DND-41 (cell line): ENCODE measurements at regions not wholly inside any gene's neighbourhood (a gene's known extent, or its start where the extent isn't known, plus 50 kb on each side); places are given as distances from the start of the nearest gene placed in this dataset.

Source experiments
- ATAC-seq: fragments of 200-7000 bp; cut with Tn5 transposase; 3 replicates; pipeline ENCODE4 v1.9.1; 2021; ENCODE audit warnings: low read depth; ENCODE audit not compliant: insufficient read depth
- DNase-seq: peaks from one replicate; pipeline ENCODE4 v3.0.0-alpha.2; 2020
- H2AFZ ChIP-seq: 2 replicates; pipeline ENCODE4 v1.6.0; 2012; ENCODE audit warnings: low read depth, low read length
- H3K27ac ChIP-seq: 2 replicates; pipeline ENCODE4 v1.5.1; 2012; ENCODE audit warnings: low read length, inconsistent platforms
- H3K27me3 ChIP-seq: fragments of 200-600 bp; sonication (generic); 2 replicates; pipeline ENCODE4 v1.6.0; 2012; ENCODE audit warnings: low read length, mild to moderate bottlenecking, inconsistent platforms; ENCODE audit not compliant: insufficient read depth, poor library complexity
- H3K36me3 ChIP-seq: 2 replicates; pipeline ENCODE4 v1.5.1; 2012; ENCODE audit warnings: low read length, inconsistent platforms; ENCODE audit not compliant: insufficient read depth
- H3K4me1 ChIP-seq: 2 replicates; pipeline ENCODE4 v1.5.1; 2012; ENCODE audit warnings: mild to moderate bottlenecking, low read length; ENCODE audit not compliant: insufficient read depth
- H3K4me2 ChIP-seq: 2 replicates; pipeline ENCODE4 v1.6.0; 2012; ENCODE audit warnings: mild to moderate bottlenecking, moderate library complexity, low read length, inconsistent platforms; ENCODE audit not compliant: insufficient read depth
- H3K4me3 ChIP-seq, 2 experiments: fragments of 200-600 bp in 1 of 2; shearing (Covaris generic) in 1 of 2; 2 replicates each; pipeline ENCODE4 v1.5.1; 2012 to 2016; ENCODE audit warnings: inconsistent platforms in 2 of 2, low read length in 2 of 2, mild to moderate bottlenecking in 2 of 2, low read depth in 1 of 2, moderate library complexity in 1 of 2
- H3K79me2 ChIP-seq: 2 replicates; pipeline ENCODE4 v1.6.0; 2012; ENCODE audit warnings: low read length, inconsistent platforms; ENCODE audit not compliant: insufficient read depth
- H3K9ac ChIP-seq: 2 replicates; pipeline ENCODE4 v1.6.0; 2012; ENCODE audit warnings: low read depth, mild to moderate bottlenecking, inconsistent platforms, low read length, moderate library complexity
- H3K9me3 ChIP-seq: 2 replicates; pipeline ENCODE4 v1.5.1; 2012; ENCODE audit warnings: low read length, moderate library complexity, mild to moderate bottlenecking, inconsistent platforms; ENCODE audit not compliant: insufficient read depth, severe bottlenecking
- H4K20me1 ChIP-seq: 2 replicates; pipeline ENCODE4 v1.6.0; 2012; ENCODE audit warnings: low read length; ENCODE audit not compliant: insufficient read depth
- CTCF ChIP-seq: IDR thresholded peaks from 2 replicates; pipeline ENCODE4 v1.5.1; 2012; ENCODE audit warnings: borderline replicate concordance, low read length, moderate library complexity, mild to moderate bottlenecking; ENCODE audit not compliant: poor library complexity, severe bottlenecking; ENCODE audit errors: extremely low read depth
- EZH2 ChIP-seq: IDR thresholded peaks from 3 replicates; pipeline ENCODE4 v1.6.1; 2012; ENCODE audit warnings: borderline replicate concordance, low read depth, mild to moderate bottlenecking, moderate library complexity, low read length, inconsistent platforms; ENCODE audit not compliant: severe bottlenecking

DNA sequence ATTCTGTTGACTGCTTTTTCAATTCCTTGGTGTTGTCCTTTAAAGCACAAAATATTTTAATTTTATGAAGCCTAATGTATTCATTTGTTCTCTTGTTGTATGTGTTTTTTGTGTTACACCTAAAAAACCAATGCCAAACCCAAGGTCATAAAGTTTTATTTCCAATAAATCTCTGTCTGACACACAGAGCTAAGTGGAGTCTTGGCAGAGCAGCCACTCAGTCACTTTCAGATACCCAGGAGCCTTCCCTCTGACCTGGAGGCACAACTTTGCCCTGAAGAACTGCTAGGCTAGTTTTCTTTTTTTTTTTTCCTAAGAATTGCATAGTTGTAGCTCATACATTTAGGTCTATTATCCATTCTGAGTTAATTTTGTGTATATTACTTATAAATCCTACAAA is 71.2 kb upstream of the BCL9 start:
- TF ChIP-seq CTCF (no peak), EZH2 (no peak)
- ATAC-seq (no peak), DNase-seq (no peak)
- Histone ChIP-seq H3K79me2 (no peaks in the 10 kb centered on the region), H3K9ac (no peak overlapping the region), H3K4me2 (no peak overlapping the region), H3K4me1 (no peaks in the 10 kb centered on the region), H3K27me3 (no peaks in the 10 kb centered on the region), H3K4me3 (no peak overlapping the region), H2AFZ (no peak overlapping the region), H3K36me3 (no peaks in the 10 kb centered on the region), H3K9me3 (peaks cover 6% of the 10 kb centered on the region), H4K20me1 (no peaks in the 10 kb centered on the region), H3K27ac (no peak overlapping the region)

- no peaks in the 10 kb centered on the region for H3K27me3 ChIP-seq
- no peaks in the 10 kb centered on the region for H3K79me2 ChIP-seq
- H3K27ac ChIP-seq = no peak overlapping the region
- no peak for ATAC-seq
- H3K9ac ChIP-seq = no peak overlapping the region
- H3K4me2 ChIP-seq = no peak overlapping the region
- no peak for DNase-seq
- H3K36me3 ChIP-seq = no peaks in the 10 kb centered on the region
- TF ChIP-seq CTCF = no peak
- TF ChIP-seq EZH2 = no peak
- no peak overlapping the region for H2AFZ ChIP-seq
- no peaks in the 10 kb centered on the region for H3K9me3 ChIP-seq
- H3K4me3 ChIP-seq = no peak overlapping the region
- no peaks in the 10 kb centered on the region for H3K4me1 ChIP-seq
- no peaks in the 10 kb centered on the region for H4K20me1 ChIP-seq
These were observed 68.8 kb upstream of the BCL9 start for GRCh38 chr1:147472489-147472888.

GRCh38 chr1:147472966-147473732 is 68.2 kb upstream of the BCL9 start:
- Histone ChIP-seq H3K9me3 (no peaks in the 10 kb centered on the region), H2AFZ (no peak overlapping the region), H3K27ac (no peak overlapping the region), H3K27me3 (no peaks in the 10 kb centered on the region), H3K4me1 (no peaks in the 10 kb centered on the region), H4K20me1 (no peaks in the 10 kb centered on the region), H3K9ac (no peak overlapping the region), H3K36me3 (no peaks in the 10 kb centered on the region), H3K79me2 (no peaks in the 10 kb centered on the region), H3K4me2 (no peak overlapping the region), H3K4me3 (no peak overlapping the region)
- TF ChIP-seq EZH2 = no peak
- TF ChIP-seq CTCF = no peak
- DNase-seq = no peak
- ATAC-seq = no peak

DNA sequence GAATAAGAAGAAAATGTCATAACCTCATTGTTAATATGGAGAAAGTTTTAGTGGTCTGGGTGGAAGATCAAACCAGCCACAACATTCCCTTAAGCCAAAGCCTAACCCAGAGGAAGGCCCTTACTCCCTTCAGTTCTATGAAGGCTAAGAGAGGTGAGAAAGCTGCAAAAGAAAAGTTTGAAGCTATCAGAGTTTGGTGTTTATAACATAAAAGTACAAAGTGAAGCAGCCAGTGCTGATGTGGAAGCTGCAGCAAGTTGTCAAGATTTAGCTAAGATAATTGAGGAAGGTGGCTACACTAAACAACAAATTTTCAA is 67.6 kb upstream of the BCL9 start:
- Histone ChIP-seq H3K4me3 (no peak overlapping the region), H3K9me3 (no peaks in the 10 kb centered on the region), H4K20me1 (no peaks in the 10 kb centered on the region), H3K4me1 (no peaks in the 10 kb centered on the region), H3K27me3 (no peaks in the 10 kb centered on the region), H3K9ac (no peak overlapping the region), H3K36me3 (no peaks in the 10 kb centered on the region), H3K27ac (no peak overlapping the region), H2AFZ (no peak overlapping the region), H3K4me2 (no peak overlapping the region), H3K79me2 (no peaks in the 10 kb centered on the region)
- DNase-seq (no peak), ATAC-seq (no peak)
- no peak for TF ChIP-seq CTCF
- TF ChIP-seq EZH2 = no peak
